ENCODE measurements at regions not wholly inside any gene's neighbourhood (a gene's known extent, or its start where the extent isn't known, plus 50 kb on each side); places are given as distances from the start of the nearest gene placed in this dataset.

GRCh38 chr2:42930025-42930581, 137.7 kb upstream of the HAAO start:
- TF ChIP-seq, protein P1, sequence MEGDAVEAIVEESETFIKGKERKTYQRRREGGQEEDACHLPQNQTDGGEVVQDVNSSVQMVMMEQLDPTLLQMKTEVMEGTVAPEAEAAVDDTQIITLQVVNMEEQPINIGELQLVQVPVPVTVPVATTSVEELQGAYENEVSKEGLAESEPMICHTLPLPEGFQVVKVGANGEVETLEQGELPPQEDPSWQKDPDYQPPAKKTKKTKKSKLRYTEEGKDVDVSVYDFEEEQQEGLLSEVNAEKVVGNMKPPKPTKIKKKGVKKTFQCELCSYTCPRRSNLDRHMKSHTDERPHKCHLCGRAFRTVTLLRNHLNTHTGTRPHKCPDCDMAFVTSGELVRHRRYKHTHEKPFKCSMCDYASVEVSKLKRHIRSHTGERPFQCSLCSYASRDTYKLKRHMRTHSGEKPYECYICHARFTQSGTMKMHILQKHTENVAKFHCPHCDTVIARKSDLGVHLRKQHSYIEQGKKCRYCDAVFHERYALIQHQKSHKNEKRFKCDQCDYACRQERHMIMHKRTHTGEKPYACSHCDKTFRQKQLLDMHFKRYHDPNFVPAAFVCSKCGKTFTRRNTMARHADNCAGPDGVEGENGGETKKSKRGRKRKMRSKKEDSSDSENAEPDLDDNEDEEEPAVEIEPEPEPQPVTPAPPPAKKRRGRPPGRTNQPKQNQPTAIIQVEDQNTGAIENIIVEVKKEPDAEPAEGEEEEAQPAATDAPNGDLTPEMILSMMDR (IDR thresholded peaks at IDR 0.05; ENCODE audit: poor library complexity), result no peak
- TF ChIP-seq EZH2phosphoT487 (IDR thresholded peaks at IDR 0.05; ENCODE audit: low read depth, severe bottlenecking, unreplicated experiment), result no peak
